ENCODE measurements at regions not wholly inside any gene's neighbourhood (a gene's known extent, or its start where the extent isn't known, plus 50 kb on each side); places are given as distances from the start of the nearest gene placed in this dataset.

- no peak for DNase-seq (ENCODE audit: low read depth)
- TF ChIP-seq, protein P1, sequence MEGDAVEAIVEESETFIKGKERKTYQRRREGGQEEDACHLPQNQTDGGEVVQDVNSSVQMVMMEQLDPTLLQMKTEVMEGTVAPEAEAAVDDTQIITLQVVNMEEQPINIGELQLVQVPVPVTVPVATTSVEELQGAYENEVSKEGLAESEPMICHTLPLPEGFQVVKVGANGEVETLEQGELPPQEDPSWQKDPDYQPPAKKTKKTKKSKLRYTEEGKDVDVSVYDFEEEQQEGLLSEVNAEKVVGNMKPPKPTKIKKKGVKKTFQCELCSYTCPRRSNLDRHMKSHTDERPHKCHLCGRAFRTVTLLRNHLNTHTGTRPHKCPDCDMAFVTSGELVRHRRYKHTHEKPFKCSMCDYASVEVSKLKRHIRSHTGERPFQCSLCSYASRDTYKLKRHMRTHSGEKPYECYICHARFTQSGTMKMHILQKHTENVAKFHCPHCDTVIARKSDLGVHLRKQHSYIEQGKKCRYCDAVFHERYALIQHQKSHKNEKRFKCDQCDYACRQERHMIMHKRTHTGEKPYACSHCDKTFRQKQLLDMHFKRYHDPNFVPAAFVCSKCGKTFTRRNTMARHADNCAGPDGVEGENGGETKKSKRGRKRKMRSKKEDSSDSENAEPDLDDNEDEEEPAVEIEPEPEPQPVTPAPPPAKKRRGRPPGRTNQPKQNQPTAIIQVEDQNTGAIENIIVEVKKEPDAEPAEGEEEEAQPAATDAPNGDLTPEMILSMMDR (IDR thresholded peaks at IDR 0.05; ENCODE audit: insufficient read depth, low read depth, low read length, missing control alignments), result no peak
- H3K4me3 ChIP-seq (ENCODE audit: low read length), result no peak overlapping the region
Observed at GRCh38 chr6:147639279-147639678, 130.8 kb downstream of the SAMD5 start.

- H3K4me3 ChIP-seq (ENCODE audit: low read length), result no peak overlapping the region
- no peak for DNase-seq (ENCODE audit: low read depth)
- TF ChIP-seq, protein P1 (IDR thresholded peaks at IDR 0.05; ENCODE audit: insufficient read depth, low read depth, low read length, missing control alignments), result no peak
Observed at GRCh38 chr6:147640606-147641005, 132.1 kb downstream of the SAMD5 start.

DNA sequence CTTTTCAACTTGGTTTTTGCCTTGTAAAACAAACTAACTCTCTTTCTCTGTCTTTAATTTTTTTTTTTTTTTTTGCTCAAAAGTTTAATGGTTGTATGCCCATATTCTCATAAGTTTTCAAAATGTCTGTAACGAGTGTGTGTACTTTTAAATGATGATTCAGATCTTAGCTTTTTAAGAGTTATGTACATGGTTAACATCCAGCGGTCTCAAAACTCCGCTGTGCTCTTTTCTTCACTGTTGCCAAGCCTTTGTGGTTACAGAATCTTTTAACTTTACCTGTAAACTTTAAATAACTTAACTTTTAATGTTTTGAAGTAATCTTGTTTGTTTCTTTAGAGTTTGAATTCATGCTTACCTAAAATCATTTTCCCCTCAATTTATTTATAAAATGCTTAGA is 133.0 kb downstream of the SAMD5 start:
- DNase-seq (ENCODE audit: low read depth), result no peak
- no peak overlapping the region for H3K4me3 ChIP-seq (ENCODE audit: low read length)
- TF ChIP-seq, protein P1 (IDR thresholded peaks at IDR 0.05; ENCODE audit: insufficient read depth, low read depth, low read length, missing control alignments), result no peak

- no peak overlapping the region for H3K4me3 ChIP-seq (ENCODE audit: low read length)
- TF ChIP-seq, protein P1 (IDR thresholded peaks at IDR 0.05; ENCODE audit: insufficient read depth, low read depth, low read length, missing control alignments), result no peak
- peak; percentile 7 for DNase-seq (ENCODE audit: low read depth)
Observed at GRCh38 chr6:147642458-147642857, 134.0 kb downstream of the SAMD5 start.

GRCh38 chr6:147643341-147644200 is 135.1 kb downstream of the SAMD5 start:
- peak; percentile 50 for DNase-seq (ENCODE audit: low read depth)
- H3K4me3 ChIP-seq (ENCODE audit: low read length), result no peak overlapping the region
- TF ChIP-seq, protein P1 (IDR thresholded peaks at IDR 0.05; ENCODE audit: insufficient read depth, low read depth, low read length, missing control alignments), result no peak

- TF ChIP-seq, protein P1 (IDR thresholded peaks at IDR 0.05; ENCODE audit: insufficient read depth, low read depth, low read length, missing control alignments), result no peak
- no peak for DNase-seq (ENCODE audit: low read depth)
- no peak overlapping the region for H3K4me3 ChIP-seq (ENCODE audit: low read length)
Observed at GRCh38 chr6:147648916-147649315, 140.4 kb downstream of the SAMD5 start.
